Spleen (tissue), 11 donors: ENCODE measurements at regions not wholly inside any gene's neighbourhood (a gene's known extent, or its start where the extent isn't known, plus 50 kb on each side); places are given as distances from the start of the nearest gene placed in this dataset.
A peak's percentile ranks its signal among the peaks of the same experiment; 100 is the strongest.
"Not testable (repeated sequence)": the region's sequence is repeated elsewhere in the genome, so short reads cannot be mapped to it uniquely, and the experiment has no call there.

ENCODE experiments used
- DNase-seq: peaks from one replicate; pipeline ENCODE4 v3.0.0-alpha.2; 2020
- H3K27ac ChIP-seq, 8 donors: fragments of 200-600 bp; sonication (generic) in 7 of 8; 1 replicate in 4 of 8; 2 replicates in 4 of 8; pipeline versions ENCODE4 v1.5.0 to v1.8.0; 2016 to 2021; ENCODE audit warnings: inconsistent platforms in 4 of 8, mild to moderate bottlenecking in 4 of 8, moderate library complexity in 1 of 8
- H3K27me3 ChIP-seq, 7 donors: fragments of 200-600 bp; sonication (generic) in 6 of 7; replicated peaks in 1 of 7; 1 replicate in 4 of 7; 2 replicates in 3 of 7; pipeline versions ENCODE4 v1.5.0 to v1.8.0; 2016 to 2021; ENCODE audit warnings: inconsistent platforms in 3 of 7, mild to moderate bottlenecking in 1 of 7
- H3K36me3 ChIP-seq, 6 donors: fragments of 200-600 bp; sonication (generic) in 5 of 6; 1 replicate in 4 of 6; 2 replicates in 2 of 6; pipeline versions ENCODE4 v1.5.0 to v1.8.0; 2016 to 2021; ENCODE audit warnings: inconsistent platforms in 2 of 6
- H3K4me1 ChIP-seq, 6 donors: fragments of 200-600 bp; sonication (generic) in 5 of 6; 1 replicate in 3 of 6; 2 replicates in 3 of 6; pipeline versions ENCODE4 v1.5.0 to v1.8.0; 2016 to 2021; ENCODE audit warnings: inconsistent platforms in 3 of 6
- H3K4me3 ChIP-seq, 8 donors: fragments of 200-600 bp; sonication (generic) in 7 of 8; 1 replicate in 4 of 8; 2 replicates in 4 of 8; pipeline versions ENCODE4 v1.5.0 to v1.8.0; 2016 to 2021; ENCODE audit warnings: inconsistent platforms in 4 of 8, mild to moderate bottlenecking in 4 of 8, moderate library complexity in 2 of 8
- H3K9me3 ChIP-seq, 8 donors: fragments of 200-600 bp; sonication (generic) in 7 of 8; 1 replicate in 4 of 8; 2 replicates in 4 of 8; pipeline versions ENCODE4 v1.5.0 to v1.8.0; 2016 to 2021; ENCODE audit warnings: inconsistent platforms in 4 of 8
- CTCF ChIP-seq, 11 experiments: fragments of 200-600 bp in 7 of 11; fragments of 450-650 bp in 4 of 11; sonication (generic) in 4 of 11; IDR thresholded peaks in 8 of 11; conservative IDR thresholded peaks in 3 of 11; 1 replicate in 7 of 11; 2 replicates in 4 of 11; pipeline versions ENCODE4 v1.4.0 to v1.8.0; 2016 to 2021; ENCODE audit warnings: antibody characterized with exemption in 11 of 11, inconsistent platforms in 4 of 11, mild to moderate bottlenecking in 1 of 11
- POLR2A ChIP-seq, 3 donors: fragments of 450-650 bp; IDR thresholded peaks; one replicate each; pipeline ENCODE4 v1.5.1; 2017; ENCODE audit warnings: antibody characterized with exemption in 3 of 3, mild to moderate bottlenecking in 1 of 3
- POLR2AphosphoS5 ChIP-seq, 3 donors: sonication (generic); formaldehyde crosslinking; IDR thresholded peaks; one replicate each; pipeline ENCODE4 v1.5.1; 2017; ENCODE audit warnings: antibody characterized with exemption in 3 of 3
- WGBS, 5 donors: extraction: QIAGEN DNeasy Blood & Tissue Kit in 3 of 5; methylation state at CpG; one replicate each; pipeline versions ENCODE4 v1.1.5 to v1.1.7; 2013 to 2018; 5-methylcytosine and 5-hydroxymethylcytosine counted together
- intact Hi-C: fragments of 100-400 bp; cut with DNase I; formaldehyde crosslinking; loops from one replicate; pipeline ENCODE4 v1.15.0; 2023; ENCODE audit warnings: low total_unique reads
- donor health status: healthy with polysubstance abuse.
- donor health status: DM: no; HTN: no; CAD: no; lungs with moderate emphysema.
- donor health status: DM: no; HTN: no; CAD: no.
- donor health status: Bipolar disorder and iron deficiency.
- donor health status: healthy.
- donor health status: DM: no; HTN: no; CAD: no.
- donor health status: DM: yes; HTN: yes; CAD: no.

- Histone ChIP-seq H3K27me3 (no peaks in the 10 kb centered on the region), H3K4me1 (peaks cover 0 to 15% (median 5%) of the 10 kb centered on the region in 6 donors), H3K9me3 (no peaks in the 10 kb centered on the region), H3K36me3 (no peaks in the 10 kb centered on the region), H3K27ac (no peak overlapping the region), H3K4me3 (no peak overlapping the region)
- no peak for TF ChIP-seq POLR2AphosphoS5 (IDR thresholded peaks at IDR 0.05)
- 72 to 85% (median 79%) methylated on average over 14 to 15 of the region's 15 CpGs for WGBS, 5 donors
- no peak for DNase-seq
- intact Hi-C loops: no loop called here
These were observed 173.9 kb downstream of the PDGFRA start for GRCh38 chr4:54402880-54403480.

GRCh38 chr4:54403700-54404453, 174.8 kb downstream of the PDGFRA start:
- H3K27ac ChIP-seq: no peak overlapping the region
- H3K36me3 ChIP-seq: no peaks in the 10 kb centered on the region
- no peaks in the 10 kb centered on the region for H3K9me3 ChIP-seq
- DNase-seq: no peak
- peaks cover 0 to 9% (median under 1%) of the 10 kb centered on the region in 6 donors for H3K4me1 ChIP-seq
- intact Hi-C loops: no loop called here
- TF ChIP-seq CTCF (IDR thresholded peaks at IDR 0.05 in 8 of 11, conservative IDR thresholded peaks at IDR 0.05 in 3 of 11) (no peak), POLR2A (IDR thresholded peaks at IDR 0.05) (no peak), POLR2AphosphoS5 (IDR thresholded peaks at IDR 0.05) (no peak)
- 82 to 92% (median 88%) methylated on average over 5 of the region's 5 CpGs for whole genome bisulfite sequencing, 5 donors
- H3K27me3 ChIP-seq: no peaks in the 10 kb centered on the region
- H3K4me3 ChIP-seq: no peak overlapping the region

- H3K27ac ChIP-seq, H3K9me3 ChIP-seq, H3K4me1 ChIP-seq, H3K4me3 ChIP-seq, intact Hi-C loops, H3K36me3 ChIP-seq, H3K27me3 ChIP-seq, DNase-seq: not testable (repeated sequence)
- 55 to 85% (median 72%) methylated on average over 7 of the region's 7 CpGs for WGBS, 5 donors
These were observed 180.3 kb downstream of the PDGFRA start for GRCh38 chr4:54409270-54409817.

- intact Hi-C loops: no loop called here
- H3K27me3 ChIP-seq: no peaks in the 10 kb centered on the region
- no peaks in the 10 kb centered on the region for H3K4me1 ChIP-seq
- H3K36me3 ChIP-seq: no peaks in the 10 kb centered on the region
- H3K9me3 ChIP-seq: peaks cover 0 to 30% (median 17%) of the 10 kb centered on the region in 8 donors
- DNase-seq: no peak
- no peak overlapping the region for H3K4me3 ChIP-seq
- TF ChIP-seq POLR2AphosphoS5 (IDR thresholded peaks at IDR 0.05): no peak
- no peak for TF ChIP-seq CTCF (IDR thresholded peaks at IDR 0.05 in 8 of 11, conservative IDR thresholded peaks at IDR 0.05 in 3 of 11)
- no peak for TF ChIP-seq POLR2A (IDR thresholded peaks at IDR 0.05)
- H3K27ac ChIP-seq: no peak overlapping the region
These were observed 185.5 kb downstream of the PDGFRA start for GRCh38 chr4:54414545-54414944.

- peak overlapping the region in 1 of 8 donors; percentile 63 for H3K27ac ChIP-seq
- intact Hi-C loops: no loop called here
- 64 to 85% (median 70%) methylated on average over 2 of the region's 2 CpGs for WGBS, 5 donors
- no peaks in the 10 kb centered on the region for H3K36me3 ChIP-seq
- H3K9me3 ChIP-seq: peaks cover 0 to 34% (median 17%) of the 10 kb centered on the region in 8 donors
- H3K4me3 ChIP-seq: no peak overlapping the region
- H3K27me3 ChIP-seq: no peaks in the 10 kb centered on the region
- TF ChIP-seq CTCF (IDR thresholded peaks at IDR 0.05 in 8 of 11, conservative IDR thresholded peaks at IDR 0.05 in 3 of 11) (no peak), POLR2A (IDR thresholded peaks at IDR 0.05) (no peak), POLR2AphosphoS5 (IDR thresholded peaks at IDR 0.05) (no peak)
- H3K4me1 ChIP-seq: no peaks in the 10 kb centered on the region
- no peak for DNase-seq
These were observed 188.4 kb downstream of the PDGFRA start for GRCh38 chr4:54417476-54417875.
